Fibroblast of mammary gland (primary cell): ENCODE measurements at regions not wholly inside any gene's neighbourhood (a gene's known extent, or its start where the extent isn't known, plus 50 kb on each side); places are given as distances from the start of the nearest gene placed in this dataset.

ENCODE experiments used
- DNase-seq: peaks from one replicate; pipeline ENCODE4 v3.0.0-alpha.2; 2010; ENCODE audit warnings: low read depth
- H3K4me3 ChIP-seq: 2 replicates; pipeline ENCODE4 v1.5.1; 2011; ENCODE audit warnings: low read depth, mild to moderate bottlenecking, low read length, moderate library complexity; ENCODE audit not compliant: control insufficient read depth
- TF ChIP-seq, protein P1 (sequence below): conservative IDR thresholded peaks from 2 replicates; pipeline ENCODE4 v1.5.1; 2011; ENCODE audit warnings: low read depth, low read length, inconsistent platforms; ENCODE audit not compliant: control insufficient read depth, insufficient read depth

DNA sequence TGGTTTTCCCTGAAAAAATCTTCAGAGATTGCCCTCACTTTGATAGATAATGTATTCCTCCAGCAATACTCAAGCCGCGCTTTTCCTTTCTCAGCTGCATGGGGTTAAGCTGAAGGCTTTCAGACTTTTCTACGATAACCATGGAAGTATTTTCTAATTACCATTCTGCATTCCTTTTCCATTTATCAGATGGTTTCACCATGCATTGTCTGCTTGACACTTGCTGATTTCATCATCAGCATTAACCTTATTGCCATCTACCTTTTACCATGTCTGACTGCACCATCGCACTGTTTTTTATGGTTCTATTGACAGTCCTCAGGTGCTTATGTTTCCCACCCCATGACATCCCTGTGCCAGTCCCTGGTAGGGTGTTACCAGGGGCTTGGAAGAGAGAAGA lies 91.6 kb downstream of the DMAC1 start:
- no peak overlapping the region for H3K4me3 ChIP-seq
- TF ChIP-seq, protein P1, sequence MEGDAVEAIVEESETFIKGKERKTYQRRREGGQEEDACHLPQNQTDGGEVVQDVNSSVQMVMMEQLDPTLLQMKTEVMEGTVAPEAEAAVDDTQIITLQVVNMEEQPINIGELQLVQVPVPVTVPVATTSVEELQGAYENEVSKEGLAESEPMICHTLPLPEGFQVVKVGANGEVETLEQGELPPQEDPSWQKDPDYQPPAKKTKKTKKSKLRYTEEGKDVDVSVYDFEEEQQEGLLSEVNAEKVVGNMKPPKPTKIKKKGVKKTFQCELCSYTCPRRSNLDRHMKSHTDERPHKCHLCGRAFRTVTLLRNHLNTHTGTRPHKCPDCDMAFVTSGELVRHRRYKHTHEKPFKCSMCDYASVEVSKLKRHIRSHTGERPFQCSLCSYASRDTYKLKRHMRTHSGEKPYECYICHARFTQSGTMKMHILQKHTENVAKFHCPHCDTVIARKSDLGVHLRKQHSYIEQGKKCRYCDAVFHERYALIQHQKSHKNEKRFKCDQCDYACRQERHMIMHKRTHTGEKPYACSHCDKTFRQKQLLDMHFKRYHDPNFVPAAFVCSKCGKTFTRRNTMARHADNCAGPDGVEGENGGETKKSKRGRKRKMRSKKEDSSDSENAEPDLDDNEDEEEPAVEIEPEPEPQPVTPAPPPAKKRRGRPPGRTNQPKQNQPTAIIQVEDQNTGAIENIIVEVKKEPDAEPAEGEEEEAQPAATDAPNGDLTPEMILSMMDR, result no peak
- DNase-seq, result no peak

DNA sequence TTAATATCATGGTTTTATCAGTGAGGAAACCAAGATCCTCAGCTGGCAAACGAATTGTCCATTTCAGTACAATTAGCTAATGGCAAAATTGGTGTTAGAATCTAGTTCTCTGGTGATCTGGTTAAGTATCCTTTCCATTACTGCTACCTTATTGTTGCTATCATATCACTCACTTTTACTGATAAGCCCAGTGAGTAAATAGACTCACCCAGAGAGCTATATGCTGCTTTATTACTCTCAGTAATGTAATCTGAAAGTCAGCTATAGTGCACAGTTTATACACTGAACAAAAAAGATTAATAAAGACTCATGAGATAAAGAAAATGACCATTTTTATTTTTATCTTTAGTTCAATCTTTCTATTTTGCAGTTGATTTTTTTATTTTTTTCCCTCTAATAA lies 95.0 kb downstream of the DMAC1 start:
- no peak overlapping the region for H3K4me3 ChIP-seq
- TF ChIP-seq, protein P1, result no peak
- DNase-seq, result no peak

DNA sequence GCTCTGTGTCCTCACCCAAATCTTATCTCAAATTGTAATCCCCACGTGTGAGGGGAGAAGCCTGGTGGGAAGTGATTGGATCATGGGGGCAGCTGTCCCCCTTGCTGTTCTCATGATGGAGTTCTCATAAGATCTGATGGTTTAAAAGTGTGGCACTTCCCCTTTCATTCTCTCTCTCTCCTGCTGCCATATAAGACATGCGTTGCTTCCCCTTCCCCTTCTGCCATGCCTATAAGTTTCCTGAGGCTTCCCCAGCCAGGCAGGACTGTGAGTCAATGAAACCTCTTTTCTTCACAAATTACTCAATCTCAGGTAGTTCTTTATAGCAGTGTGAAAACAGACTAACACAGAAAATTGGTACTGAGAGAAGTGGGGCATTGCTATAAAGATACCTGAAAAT lies 107.7 kb downstream of the DMAC1 start:
- TF ChIP-seq, protein P1, result no peak
- H3K4me3 ChIP-seq, result no peak overlapping the region
- no peak for DNase-seq

DNA sequence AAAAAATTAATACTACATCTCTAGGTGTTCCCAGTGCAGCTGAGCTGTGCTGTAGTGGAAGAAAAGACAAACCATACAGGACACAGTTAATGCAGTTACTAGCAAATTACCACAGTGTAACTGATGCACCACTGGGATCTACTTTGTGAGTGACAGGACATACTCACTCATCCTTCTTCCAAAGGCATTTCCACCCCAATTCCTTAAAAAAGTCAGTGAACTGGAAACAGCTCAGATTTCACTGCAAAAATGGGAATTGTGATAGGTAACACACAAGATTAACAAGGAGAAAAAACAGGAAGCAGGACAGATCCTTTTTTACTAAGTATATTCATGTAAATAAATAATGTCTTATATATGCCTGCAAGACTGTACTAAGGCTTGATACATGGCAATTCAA lies 109.6 kb downstream of the DMAC1 start:
- TF ChIP-seq, protein P1, result no peak
- no peak overlapping the region for H3K4me3 ChIP-seq
- DNase-seq, result no peak

DNA sequence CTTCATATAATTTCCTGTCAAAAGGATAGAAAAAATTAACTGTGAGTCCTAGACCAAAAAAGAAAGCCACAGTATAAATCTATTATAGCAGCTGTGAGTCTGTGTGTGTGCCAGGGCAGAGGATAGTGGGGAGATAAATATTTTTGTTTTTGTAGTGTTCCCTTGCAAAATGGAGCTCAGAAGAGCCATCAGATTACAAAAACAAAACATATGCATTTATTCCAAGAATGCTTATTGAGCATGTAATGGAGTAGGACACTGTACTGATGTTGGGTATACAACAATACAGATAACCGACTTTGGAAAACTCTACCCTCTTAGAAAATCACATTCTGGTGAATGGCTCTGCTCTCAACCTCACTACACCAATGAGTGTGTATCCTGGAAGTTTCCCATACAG lies 111.0 kb downstream of the DMAC1 start:
- TF ChIP-seq, protein P1, result no peak
- DNase-seq, result no peak

DNA sequence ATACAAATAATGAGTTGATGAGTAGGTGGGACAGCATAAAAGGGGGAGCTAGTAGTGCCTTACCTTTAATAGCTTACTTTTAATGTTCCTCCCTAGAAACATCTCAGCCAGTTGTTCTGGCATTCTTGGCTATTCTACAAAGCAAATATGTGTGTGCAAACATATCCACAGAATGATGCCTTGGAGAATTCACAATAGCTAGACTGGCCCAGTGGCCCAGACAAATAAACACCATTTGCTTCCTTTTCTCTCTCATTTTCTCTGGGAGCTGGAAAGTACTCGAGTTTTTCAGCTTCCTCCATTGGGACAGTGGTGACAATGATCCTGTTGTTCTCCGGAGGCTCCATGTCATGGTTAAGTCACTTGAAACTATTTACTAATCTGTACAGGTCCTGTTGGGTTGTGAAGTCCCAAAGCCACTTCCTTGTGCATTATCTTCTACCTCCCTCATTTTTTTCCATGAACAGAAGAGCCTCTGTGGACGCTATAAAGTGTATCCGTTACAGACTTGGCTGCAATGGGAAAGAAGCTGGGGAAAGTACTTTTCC lies 122.9 kb downstream of the DMAC1 start:
- no peak for DNase-seq
- TF ChIP-seq, protein P1, result no peak
- H3K4me3 ChIP-seq, result no peak overlapping the region

More for the DNA sequence above, 111.0 kb downstream of the DMAC1 start:
- H3K4me3 ChIP-seq, result no peak overlapping the region

DNA sequence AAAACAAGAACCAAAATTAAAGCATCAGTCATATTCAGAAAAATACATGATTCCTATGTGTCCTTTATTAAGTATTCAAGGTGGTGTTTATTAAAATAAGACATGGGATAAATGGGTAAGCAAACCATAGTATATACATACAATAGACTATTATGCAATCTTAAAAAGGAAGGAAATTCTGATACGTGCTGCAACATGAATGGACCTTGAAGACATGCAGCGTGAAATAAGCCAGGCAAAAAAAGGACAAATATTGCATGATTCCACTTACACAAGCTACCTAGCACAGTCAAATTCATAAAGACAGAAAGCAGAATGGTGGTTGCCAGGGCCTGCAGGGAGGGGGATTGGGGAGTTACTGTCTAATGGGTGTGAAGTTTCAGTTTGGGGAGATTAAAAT lies 127.7 kb downstream of the DMAC1 start:
- no peak overlapping the region for H3K4me3 ChIP-seq
- TF ChIP-seq, protein P1, result no peak
- DNase-seq, result no peak
